SK-N-SH treated with all-trans-retinoic acid at 6 μM for 48 hours (cell line): ENCODE measurements at regions not wholly inside any gene's neighbourhood (a gene's known extent, or its start where the extent isn't known, plus 50 kb on each side); places are given as distances from the start of the nearest gene placed in this dataset.

Source experiments
- OSR1 ChIP-seq: fragments of 250-450 bp; sonication (Bioruptor Pico); IDR thresholded peaks from 2 replicates; pipeline ENCODE4 v1.8.0; 2022; ENCODE audit warnings: moderate library complexity, mild to moderate bottlenecking, inconsistent platforms
- RARB ChIP-seq: fragments of 250-450 bp; sonication (Bioruptor Pico); IDR thresholded peaks from 2 replicates; pipeline ENCODE4 v1.8.0; 2021; ENCODE audit warnings: mild to moderate bottlenecking, moderate library complexity
- TSHZ2 ChIP-seq: fragments of 250-450 bp; sonication (Bioruptor Pico); IDR thresholded peaks from 2 replicates; pipeline ENCODE4 v1.5.0; 2020; ENCODE audit warnings: mild to moderate bottlenecking, moderate library complexity
- ZNF70 ChIP-seq: fragments of 450-650 bp; formaldehyde crosslinking; IDR thresholded peaks from 2 replicates; pipeline ENCODE4 v1.5.0; 2020; ENCODE audit warnings: mild to moderate bottlenecking, moderate library complexity

GRCh38 chr6:28588666-28589065 is 63.0 kb downstream of the GPX5 start:
- TF ChIP-seq ZNF70 (CRISPR knock-in tag) (no peak), OSR1 (CRISPR knock-in tag) (no peak), TSHZ2 (CRISPR knock-in tag) (no peak), RARB (CRISPR knock-in tag) (no peak)
